Endothelial cell of umbilical vein (primary cell): ENCODE measurements at regions not wholly inside any gene's neighbourhood (a gene's known extent, or its start where the extent isn't known, plus 50 kb on each side); places are given as distances from the start of the nearest gene placed in this dataset.

Experiments
- BruUV-seq: library from RNA; stranded (reverse); fragments of 400-500 nt; replicated peaks from 2 replicates; lab custom pipeline; 2021; lab: Mats Ljungman, UMichigan
- CTCF ChIA-PET: fragments of 300-600, 350-600 bp; sonication (Branson Sonifier 250); formaldehyde crosslinking; loops from one replicate; lab custom pipeline; 2021; ENCODE audit warnings: antibody characterized with exemption, inconsistent platforms; lab: Charles Lee
- POLR2A ChIA-PET: fragments of 300-600, 350-600 bp; sonication (Branson Sonifier 250); formaldehyde crosslinking; loops from one replicate; lab custom pipeline; 2021; ENCODE audit warnings: antibody characterized with exemption, inconsistent platforms; lab: Charles Lee
- DNase-seq: peaks from one replicate; pipeline ENCODE4 v3.0.0-alpha.2; 2011; ENCODE audit warnings: low read depth, low spot score
- FAIRE-seq: peaks from 2 replicates; lab custom pipeline; 2011; peaks lifted over from hg19 to GRCh38; lab: Jason Lieb, UNC
- H2AFZ ChIP-seq: 2 replicates; pipeline ENCODE4 v1.6.0; 2012; ENCODE audit warnings: low read depth, low read length, control low read depth, inconsistent platforms
- H3K27ac ChIP-seq: 2 replicates; pipeline ENCODE4 v1.5.1; 2011; ENCODE audit warnings: low read depth, mild to moderate bottlenecking, control low read depth, low read length, moderate library complexity; ENCODE audit not compliant: insufficient read depth
- H3K27me3 ChIP-seq, 2 experiments: 2 replicates each; pipeline versions ENCODE4 v1.6.0 to v1.6.1; 2011; ENCODE audit warnings: low read length in 2 of 2, mixed read lengths in 1 of 2; ENCODE audit not compliant: control insufficient read depth in 2 of 2, insufficient read depth in 2 of 2
- H3K36me3 ChIP-seq, 2 experiments: 2 replicates in 1 of 2; 3 replicates in 1 of 2; pipeline ENCODE4 v1.5.1; 2011; ENCODE audit warnings: low read length in 2 of 2, mild to moderate bottlenecking in 1 of 2, moderate library complexity in 1 of 2; ENCODE audit not compliant: control insufficient read depth in 2 of 2, insufficient read depth in 2 of 2; ENCODE audit errors: extremely low read depth in 1 of 2
- H3K4me1 ChIP-seq: 3 replicates; pipeline ENCODE4 v1.5.1; 2011; ENCODE audit warnings: mild to moderate bottlenecking, low read length; ENCODE audit not compliant: control insufficient read depth, insufficient read depth; ENCODE audit errors: extremely low read depth
- H3K4me2 ChIP-seq: 2 replicates; pipeline ENCODE4 v1.6.1; 2011; ENCODE audit warnings: low read length, control low read depth, mixed read lengths; ENCODE audit not compliant: insufficient read depth
- H3K4me3 ChIP-seq, 3 experiments: fragments of 200-600 bp in 1 of 3; sonication (generic), shearing (Covaris generic) in 1 of 3; replicated peaks in 1 of 3; 2 replicates each; pipeline ENCODE4 v1.5.1; 2011 to 2016; ENCODE audit warnings: control low read depth in 3 of 3, low read length in 3 of 3, mild to moderate bottlenecking in 2 of 3, inconsistent platforms in 1 of 3, low read depth in 1 of 3, moderate library complexity in 1 of 3; ENCODE audit not compliant: insufficient read depth in 1 of 3
- H3K79me2 ChIP-seq: 2 replicates; pipeline ENCODE4 v1.6.0; 2012; ENCODE audit warnings: low read length, inconsistent platforms; ENCODE audit not compliant: control insufficient read depth, insufficient read depth
- H3K9ac ChIP-seq: replicated peaks from 2 replicates; pipeline ENCODE3; 2011; ENCODE audit warnings: low read length, control low read depth; ENCODE audit not compliant: insufficient read depth; ENCODE audit errors: extremely low read depth
- H3K9me1 ChIP-seq: replicated peaks from 3 replicates; pipeline ENCODE4 v1.6.0; 2011; ENCODE audit warnings: mild to moderate bottlenecking, low read length; ENCODE audit not compliant: control insufficient read depth, insufficient read depth; ENCODE audit errors: extremely low read depth
- H3K9me3 ChIP-seq: replicated peaks from 2 replicates; pipeline ENCODE4 v1.5.1; 2012; ENCODE audit warnings: low read length, inconsistent platforms; ENCODE audit not compliant: control insufficient read depth, insufficient read depth
- H4K20me1 ChIP-seq: replicated peaks from 2 replicates; pipeline ENCODE3; 2011; ENCODE audit warnings: mild to moderate bottlenecking, low read length; ENCODE audit not compliant: control insufficient read depth, insufficient read depth; ENCODE audit errors: extremely low read depth
- CTCF ChIP-seq, 2 donors: IDR thresholded peaks; 1 replicate in 1 of 2; 2 replicates in 1 of 2; pipeline ENCODE4 v1.5.1; 2011; ENCODE audit warnings: low read length in 2 of 2, mild to moderate bottlenecking in 2 of 2, moderate library complexity in 2 of 2, control low read depth in 1 of 2, inconsistent platforms in 1 of 2, low read depth in 1 of 2; ENCODE audit not compliant: insufficient read depth in 1 of 2; ENCODE audit errors: extremely low read depth in 1 of 2
- EZH2 ChIP-seq: IDR thresholded peaks from 2 replicates; pipeline ENCODE4 v1.6.1; 2012; ENCODE audit warnings: borderline replicate concordance, low read depth, mild to moderate bottlenecking, moderate library complexity, low read length, inconsistent platforms; ENCODE audit not compliant: severe bottlenecking
- FOS ChIP-seq: IDR thresholded peaks from 2 replicates; pipeline ENCODE4 v1.6.1; 2011; ENCODE audit warnings: mild to moderate bottlenecking, low read length, moderate library complexity, borderline replicate concordance; ENCODE audit not compliant: insufficient read depth
- GATA2 ChIP-seq: IDR thresholded peaks from 2 replicates; pipeline ENCODE4 v1.7.0; 2011; ENCODE audit warnings: low read depth, mild to moderate bottlenecking, moderate library complexity, mixed read lengths, low read length; ENCODE audit not compliant: insufficient read length, insufficient read depth
- JUN ChIP-seq: IDR thresholded peaks from 2 replicates; pipeline ENCODE4 v1.6.1; 2011; ENCODE audit warnings: borderline replicate concordance, low read depth; ENCODE audit not compliant: insufficient read length, insufficient read depth
- MAX ChIP-seq: IDR thresholded peaks from 2 replicates; pipeline ENCODE4 v1.6.1; 2011; ENCODE audit not compliant: insufficient read depth, insufficient read length
- MYC ChIP-seq: IDR thresholded peaks from one replicate; pipeline ENCODE4 v1.6.1; 2011; ENCODE audit warnings: mild to moderate bottlenecking, low read depth, low read length
- POLR2A ChIP-seq: IDR thresholded peaks from 2 replicates; pipeline ENCODE4 v1.6.1; 2012; ENCODE audit warnings: low read depth, mild to moderate bottlenecking, control low read depth, low read length
- POLR2AphosphoS5 ChIP-seq: IDR thresholded peaks from 2 replicates; pipeline ENCODE4 v1.6.1; 2012; ENCODE audit warnings: low read depth, mild to moderate bottlenecking, control low read depth, low read length, moderate library complexity; ENCODE audit not compliant: insufficient read depth
- dilution Hi-C: fragments of 300-500 bp; cut with MboI; formaldehyde crosslinking; loops from one replicate; pipeline ENCODE4 v1.15.0; 2019; ENCODE audit warnings: low sequenced_read_pairs; ENCODE audit not compliant: extremely low pct_ligation_motif_present
- intact Hi-C: fragments of 100-400 bp; cut with micrococcal nuclease; formaldehyde crosslinking; loops from one replicate; pipeline ENCODE4 v1.10.0; 2022

GRCh38 chr2:8558096-8558495 is 123.8 kb upstream of the ID2 start:
- H2AFZ ChIP-seq, result no peak overlapping the region
- no peaks in the 10 kb centered on the region for H3K27me3 ChIP-seq
- H3K79me2 ChIP-seq, result no peaks in the 10 kb centered on the region
- no peaks in the 10 kb centered on the region for H3K36me3 ChIP-seq
- H3K4me1 ChIP-seq, result no peaks in the 10 kb centered on the region
- H3K4me3 ChIP-seq, result no peak overlapping the region
- no peak for DNase-seq
- intact Hi-C loops (no loop called here), dilution Hi-C loops (no loop called here)
- FAIRE-seq, result no peak
- TF ChIP-seq CTCF (IDR thresholded peaks at IDR 0.05; ENCODE audit: extremely low read depth in 1 of 2, insufficient read depth in 1 of 2, low read depth in 1 of 2, low read length in 2 of 2) (no peak), JUN (no peak), POLR2AphosphoS5 (no peak), EZH2 (no peak), GATA2 (no peak), POLR2A (no peak), MAX (no peak), MYC (no peak), FOS (no peak)
- no peaks in the 10 kb centered on the region for H3K9me3 ChIP-seq
- ChIA-PET POLR2A (no interaction called here), CTCF (no interaction called here)
- no TSS peak for BruUV-seq
- no peak overlapping the region for H3K4me2 ChIP-seq
- no peaks in the 10 kb centered on the region for H4K20me1 ChIP-seq
- no peaks in the 10 kb centered on the region for H3K9me1 ChIP-seq
- H3K9ac ChIP-seq, result no peak overlapping the region
- no peak overlapping the region for H3K27ac ChIP-seq
